Nephron (organoid): ENCODE measurements at regions not wholly inside any gene's neighbourhood (a gene's known extent, or its start where the extent isn't known, plus 50 kb on each side); places are given as distances from the start of the nearest gene placed in this dataset.

Source experiments
- H3K27ac Mint-ChIP-seq, 3 experiments: 2 replicates each; pipeline ENCODE4 v1.8.0; 2020; ENCODE audit warnings: mixed read lengths in 3 of 3, mild to moderate bottlenecking in 2 of 3, moderate library complexity in 1 of 3
- H3K27me3 Mint-ChIP-seq: 2 replicates; pipeline ENCODE4 v1.8.0; 2021; ENCODE audit warnings: low read depth, mild to moderate bottlenecking, moderate library complexity, mixed read lengths
- H3K36me3 Mint-ChIP-seq: 2 replicates; pipeline ENCODE4 v1.8.0; 2020; ENCODE audit warnings: low read depth, mixed read lengths
- H3K4me1 Mint-ChIP-seq: 2 replicates; pipeline ENCODE4 v1.8.0; 2020; ENCODE audit warnings: mixed read lengths
- H3K4me3 Mint-ChIP-seq, 3 experiments: 2 replicates each; pipeline ENCODE4 v1.8.0; 2020; ENCODE audit warnings: mild to moderate bottlenecking in 3 of 3, mixed read lengths in 3 of 3, moderate library complexity in 2 of 3
- H3K9me3 Mint-ChIP-seq: 2 replicates; pipeline ENCODE4 v1.8.0; 2020; ENCODE audit warnings: mixed read lengths
- TF ChIP-seq, protein P1 (sequence below), 3 experiments: fragments of 200-600 bp; sonication (generic); IDR thresholded peaks; one replicate each; pipeline ENCODE4 v1.5.0; 2021; ENCODE audit warnings: antibody characterized with exemption in 3 of 3; ENCODE audit not compliant: unreplicated experiment in 3 of 3

DNA sequence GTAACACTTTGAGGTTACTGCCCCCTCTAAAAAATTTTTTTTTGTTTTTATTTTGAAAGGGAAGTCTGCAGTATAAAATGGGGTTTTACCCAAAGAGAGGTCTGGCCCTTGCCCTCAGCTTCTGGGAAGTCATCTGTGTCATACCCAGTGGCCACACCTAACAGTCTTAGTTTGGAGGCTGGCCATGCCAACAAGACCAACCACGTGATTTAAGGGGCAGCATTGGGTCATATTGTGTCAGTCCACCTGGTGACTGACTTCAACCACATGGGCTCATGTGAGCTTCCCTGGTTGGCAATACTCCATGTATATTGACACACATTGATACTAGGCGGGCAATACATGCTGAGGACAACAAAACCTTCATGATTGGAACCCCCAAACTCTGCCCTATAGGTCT, 173.9 kb downstream of the GXYLT1 start:
- Mint-ChIP-seq H3K9me3 (peaks cover 3% of the 10 kb centered on the region), H3K27me3 (no peaks in the 10 kb centered on the region), H3K36me3 (no peaks in the 10 kb centered on the region), H3K27ac (peak overlapping the region in 1 of 3 experiments; percentile 71), H3K4me1 (peaks cover 15% of the 10 kb centered on the region), H3K4me3 (no peak overlapping the region)
- TF ChIP-seq, protein P1, sequence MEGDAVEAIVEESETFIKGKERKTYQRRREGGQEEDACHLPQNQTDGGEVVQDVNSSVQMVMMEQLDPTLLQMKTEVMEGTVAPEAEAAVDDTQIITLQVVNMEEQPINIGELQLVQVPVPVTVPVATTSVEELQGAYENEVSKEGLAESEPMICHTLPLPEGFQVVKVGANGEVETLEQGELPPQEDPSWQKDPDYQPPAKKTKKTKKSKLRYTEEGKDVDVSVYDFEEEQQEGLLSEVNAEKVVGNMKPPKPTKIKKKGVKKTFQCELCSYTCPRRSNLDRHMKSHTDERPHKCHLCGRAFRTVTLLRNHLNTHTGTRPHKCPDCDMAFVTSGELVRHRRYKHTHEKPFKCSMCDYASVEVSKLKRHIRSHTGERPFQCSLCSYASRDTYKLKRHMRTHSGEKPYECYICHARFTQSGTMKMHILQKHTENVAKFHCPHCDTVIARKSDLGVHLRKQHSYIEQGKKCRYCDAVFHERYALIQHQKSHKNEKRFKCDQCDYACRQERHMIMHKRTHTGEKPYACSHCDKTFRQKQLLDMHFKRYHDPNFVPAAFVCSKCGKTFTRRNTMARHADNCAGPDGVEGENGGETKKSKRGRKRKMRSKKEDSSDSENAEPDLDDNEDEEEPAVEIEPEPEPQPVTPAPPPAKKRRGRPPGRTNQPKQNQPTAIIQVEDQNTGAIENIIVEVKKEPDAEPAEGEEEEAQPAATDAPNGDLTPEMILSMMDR (IDR thresholded peaks at IDR 0.05; ENCODE audit: unreplicated experiment in 3 of 3) = no peak

- Mint-ChIP-seq H3K27ac (peak overlapping the region; percentile 81 to 87 (median 87)), H3K27me3 (no peaks in the 10 kb centered on the region), H3K4me3 (no peak overlapping the region)
Observed at GRCh38 chr12:41968599-41968998, 176.1 kb downstream of the GXYLT1 start.

GRCh38 chr12:41967668-41968500, 176.8 kb downstream of the GXYLT1 start:
- Mint-ChIP-seq H3K4me1 (peaks cover 19% of the 10 kb centered on the region), H3K36me3 (no peaks in the 10 kb centered on the region), H3K9me3 (peaks cover 3% of the 10 kb centered on the region), H3K4me3 (peak overlapping the region in 2 of 3 experiments; percentile 9 to 35), H3K27ac (peak overlapping the region; percentile 81 to 87 (median 84)), H3K27me3 (no peaks in the 10 kb centered on the region)
- TF ChIP-seq, protein P1 (IDR thresholded peaks at IDR 0.05; ENCODE audit: unreplicated experiment in 3 of 3) = no peak

More at GRCh38 chr12:41968599-41968998, 176.1 kb downstream of the GXYLT1 start:
- Mint-ChIP-seq H3K9me3 (peaks cover 3% of the 10 kb centered on the region), H3K36me3 (no peaks in the 10 kb centered on the region), H3K4me1 (peaks cover 19% of the 10 kb centered on the region)
- TF ChIP-seq, protein P1 (IDR thresholded peaks at IDR 0.05; ENCODE audit: unreplicated experiment in 3 of 3) = no peak

DNA sequence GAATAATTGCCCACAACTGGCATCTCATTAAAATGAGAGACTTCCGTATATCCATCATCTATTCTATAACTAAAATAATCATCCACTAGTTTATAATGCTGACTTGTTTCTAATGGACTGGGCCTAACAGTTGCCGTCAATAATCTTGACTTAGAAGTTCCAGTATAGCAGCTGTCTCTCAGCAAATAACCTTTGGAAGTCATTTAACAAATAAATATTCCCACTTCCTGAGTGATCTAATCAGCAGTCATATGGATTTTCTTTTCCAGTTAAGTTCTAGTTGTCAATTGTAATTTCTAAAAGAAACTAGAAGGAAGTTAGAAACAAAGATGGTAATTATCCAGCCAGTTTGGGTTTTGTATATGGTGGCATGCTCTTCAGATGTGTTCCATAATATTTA, 177.8 kb downstream of the GXYLT1 start:
- Mint-ChIP-seq H3K4me1 (peaks cover 19% of the 10 kb centered on the region), H3K9me3 (no peaks in the 10 kb centered on the region), H3K27me3 (no peaks in the 10 kb centered on the region), H3K4me3 (no peak overlapping the region), H3K36me3 (no peaks in the 10 kb centered on the region), H3K27ac (peak overlapping the region; percentile 81 to 87 (median 84))
- TF ChIP-seq, protein P1 (IDR thresholded peaks at IDR 0.05; ENCODE audit: unreplicated experiment in 3 of 3) = no peak

DNA sequence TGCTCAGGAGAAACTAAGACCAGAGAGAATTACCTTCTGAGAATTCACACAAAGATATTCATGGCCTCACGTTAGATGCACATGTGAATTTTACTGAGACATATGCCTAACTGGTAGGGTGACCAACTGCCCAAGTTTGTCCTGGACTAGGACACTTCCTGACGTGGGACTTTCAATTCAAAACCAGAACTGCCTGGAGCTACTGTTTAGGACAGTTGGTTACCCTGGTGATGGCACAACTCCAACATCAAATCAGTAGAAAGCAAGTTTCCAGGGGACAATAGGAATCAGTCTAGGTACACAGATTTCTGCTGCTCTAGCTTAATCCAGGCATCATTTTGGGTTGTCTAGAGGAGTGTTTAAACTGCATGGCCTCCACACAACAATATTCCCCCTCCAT, 178.7 kb downstream of the GXYLT1 start:
- H3K9me3 Mint-ChIP-seq = no peaks in the 10 kb centered on the region
- no peak overlapping the region for H3K27ac Mint-ChIP-seq
- no peak overlapping the region for H3K4me3 Mint-ChIP-seq
- H3K4me1 Mint-ChIP-seq = peaks cover 19% of the 10 kb centered on the region
- TF ChIP-seq, protein P1 (IDR thresholded peaks at IDR 0.05; ENCODE audit: unreplicated experiment in 3 of 3) = no peak
- no peaks in the 10 kb centered on the region for H3K27me3 Mint-ChIP-seq
- no peaks in the 10 kb centered on the region for H3K36me3 Mint-ChIP-seq

GRCh38 chr12:41963398-41963797, 181.3 kb downstream of the GXYLT1 start:
- Mint-ChIP-seq H3K9me3 (no peaks in the 10 kb centered on the region), H3K36me3 (no peaks in the 10 kb centered on the region)

More at GRCh38 chr12:41963398-41963797, 181.3 kb downstream of the GXYLT1 start:
- Mint-ChIP-seq H3K4me3 (no peak overlapping the region), H3K27me3 (no peaks in the 10 kb centered on the region), H3K4me1 (peaks cover 17% of the 10 kb centered on the region), H3K27ac (no peak overlapping the region)
- TF ChIP-seq, protein P1 (IDR thresholded peaks at IDR 0.05; ENCODE audit: unreplicated experiment in 3 of 3) = no peak
